GM19324 (cell line): ENCODE measurements at regions not wholly inside any gene's neighbourhood (a gene's known extent, or its start where the extent isn't known, plus 50 kb on each side); places are given as distances from the start of the nearest gene placed in this dataset.
"Not testable (repeated sequence)": the region's sequence is repeated elsewhere in the genome, so short reads cannot be mapped to it uniquely, and the experiment has no call there.

Experiments used
- ATAC-seq: cut with Tn5 transposase; IDR thresholded peaks from one replicate; pipeline ENCODE4 v1.9.1; 2021; ENCODE audit warnings: mild to moderate bottlenecking, moderate library complexity; ENCODE audit not compliant: unreplicated experiment, low FRiP score

DNA sequence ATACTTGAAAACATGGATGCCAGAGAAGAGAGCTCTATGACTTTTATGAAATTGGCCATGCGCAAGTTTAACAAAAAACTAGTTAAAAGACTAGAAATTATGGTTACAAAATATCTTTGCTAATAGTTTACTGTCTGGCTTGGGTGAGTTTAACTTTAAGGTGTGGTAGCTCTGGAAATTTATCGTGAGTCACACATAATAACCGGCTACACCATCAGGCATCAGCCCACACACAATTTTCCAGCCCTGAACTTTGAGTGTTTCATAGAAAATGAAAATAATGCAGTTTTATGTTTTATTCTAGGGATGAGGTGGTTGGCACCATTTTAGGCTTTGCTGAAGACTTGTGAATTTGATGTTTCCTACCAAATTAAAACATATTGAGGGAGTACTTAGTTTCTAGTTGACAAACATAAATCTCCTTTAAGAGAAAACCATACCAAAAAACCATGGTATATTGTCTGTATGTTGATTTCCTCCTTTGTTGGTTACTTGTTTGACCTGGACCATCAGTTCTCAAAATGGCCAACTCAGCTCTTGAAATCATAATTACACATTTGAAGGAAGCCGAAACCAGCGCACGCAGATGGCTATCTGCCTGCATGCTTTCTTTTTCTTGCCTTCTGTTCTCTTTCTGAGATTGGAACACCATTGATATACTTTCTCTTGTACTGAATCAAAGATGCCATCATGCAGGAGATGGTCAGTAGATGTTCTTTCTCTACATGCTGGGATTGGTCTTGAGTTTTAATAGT, 125.1 kb downstream of the AKAP11 start:
- no peak for ATAC-seq

DNA sequence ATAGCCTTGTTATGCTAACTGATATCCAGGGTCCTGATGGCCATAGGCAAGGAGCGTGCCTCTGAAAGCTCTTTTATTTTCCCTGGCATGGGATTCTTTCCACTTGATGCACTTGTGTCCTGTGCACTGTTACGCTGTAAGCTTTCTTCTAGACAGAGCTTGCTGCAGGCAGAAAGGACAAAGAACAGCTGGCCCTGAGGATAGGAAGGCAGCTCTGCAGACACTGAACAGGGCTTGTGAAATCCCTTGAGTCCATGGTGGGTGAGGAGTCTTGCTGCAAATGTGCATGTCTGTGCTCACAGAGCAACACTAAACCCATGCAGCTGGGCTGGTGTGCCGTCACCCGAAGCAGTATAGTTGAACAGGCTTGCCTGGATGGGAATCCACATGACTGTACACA, 126.6 kb downstream of the AKAP11 start:
- no peak for ATAC-seq

GRCh38 chr13:42400188-42400833, 128.4 kb downstream of the AKAP11 start:
- ATAC-seq, result no peak

GRCh38 chr13:42401376-42401775, 129.4 kb downstream of the AKAP11 start:
- ATAC-seq, result no peak

DNA sequence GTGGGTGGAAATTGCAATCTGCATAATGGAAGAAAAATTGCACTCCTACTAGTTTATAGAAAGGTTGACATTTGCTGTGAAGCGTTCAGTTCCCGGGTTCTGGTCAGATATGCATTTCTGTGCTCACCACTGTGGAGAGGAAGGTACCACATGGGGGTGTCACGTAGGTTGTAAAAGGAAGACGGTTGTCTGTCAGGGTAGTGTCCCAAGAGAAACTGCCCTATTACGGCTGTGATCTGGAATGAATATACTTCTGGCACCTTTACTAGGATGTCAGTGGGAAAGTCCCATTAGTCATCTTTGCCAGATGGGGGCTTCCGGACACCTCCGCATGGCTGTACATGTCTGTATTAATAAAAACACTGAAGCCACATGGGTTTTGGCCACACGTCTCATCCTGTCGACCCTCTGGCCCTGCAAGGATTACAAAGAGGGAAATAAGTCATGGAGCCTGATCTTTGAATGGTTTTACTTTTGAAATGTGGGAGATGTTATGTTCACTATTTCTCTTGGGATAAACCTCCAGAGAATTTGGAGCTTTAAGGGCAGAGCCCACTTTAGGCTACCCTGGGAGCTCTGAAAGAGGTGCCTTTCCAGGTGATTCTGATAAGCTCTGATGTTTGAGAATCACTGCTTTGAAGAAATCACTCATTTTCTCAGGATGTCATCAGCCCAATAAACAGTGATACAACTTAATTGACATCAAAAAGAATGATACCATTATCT, 133.9 kb downstream of the AKAP11 start:
- peak; percentile 44 for ATAC-seq

DNA sequence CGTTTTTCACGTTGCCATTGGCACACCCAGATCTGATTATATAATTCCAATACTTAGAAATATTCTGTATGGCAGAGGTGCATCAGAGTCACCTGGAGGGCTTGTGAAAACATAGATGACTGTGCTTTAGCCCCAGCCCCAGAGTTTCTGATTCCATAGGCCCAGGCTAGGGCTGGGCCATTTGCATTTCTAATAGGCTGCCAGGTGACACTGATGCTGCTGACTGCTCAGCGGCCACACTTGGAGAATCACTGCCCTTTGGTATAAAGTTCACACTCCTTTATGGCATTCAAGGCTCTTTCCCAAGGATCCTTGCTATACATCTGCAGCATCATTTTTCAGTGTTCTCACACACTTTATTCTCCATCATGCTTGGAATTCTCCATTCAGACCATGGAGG, 137.1 kb downstream of the AKAP11 start:
- ATAC-seq, result no peak

DNA sequence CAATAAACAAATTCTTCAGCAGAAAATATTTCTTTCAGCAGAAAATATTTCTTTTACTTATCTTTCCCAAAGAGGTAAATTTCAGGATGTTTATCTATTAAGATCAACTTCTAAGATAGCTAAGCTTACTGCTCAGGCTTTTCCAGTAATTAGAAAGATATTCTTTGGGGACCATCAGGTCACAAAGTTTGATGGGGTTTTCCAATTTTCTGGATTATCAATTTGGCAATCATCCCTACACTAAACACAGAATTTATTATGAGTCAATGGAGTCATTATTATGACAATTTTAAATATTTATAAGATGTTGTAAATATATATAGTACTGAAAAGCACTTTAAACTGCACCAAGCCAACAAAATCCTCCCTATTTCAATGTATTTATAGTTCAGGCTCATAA, 137.6 kb downstream of the AKAP11 start:
- no peak for ATAC-seq

- ATAC-seq, result no peak
These were observed 141.0 kb downstream of the AKAP11 start for GRCh38 chr13:42412812-42413483.

DNA sequence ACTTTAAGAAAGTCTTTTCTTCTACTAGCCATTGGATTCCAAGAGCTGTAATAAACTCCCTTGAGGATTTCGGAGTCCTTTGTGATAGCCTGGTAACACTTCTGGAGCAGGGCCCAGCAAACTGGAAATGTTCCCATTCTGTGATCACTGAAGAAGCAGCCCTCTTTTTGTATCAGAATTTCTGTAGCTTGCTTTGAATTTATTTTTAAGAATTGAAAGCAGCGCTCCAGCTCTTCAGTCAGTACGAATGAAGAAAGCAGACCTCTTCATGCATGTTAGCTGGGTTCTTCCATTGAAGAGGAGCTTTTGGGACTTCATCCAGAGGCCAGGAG, 141.5 kb downstream of the AKAP11 start:
- ATAC-seq, result no peak

GRCh38 chr13:42417626-42418025, 145.7 kb downstream of the AKAP11 start:
- no peak for ATAC-seq

DNA sequence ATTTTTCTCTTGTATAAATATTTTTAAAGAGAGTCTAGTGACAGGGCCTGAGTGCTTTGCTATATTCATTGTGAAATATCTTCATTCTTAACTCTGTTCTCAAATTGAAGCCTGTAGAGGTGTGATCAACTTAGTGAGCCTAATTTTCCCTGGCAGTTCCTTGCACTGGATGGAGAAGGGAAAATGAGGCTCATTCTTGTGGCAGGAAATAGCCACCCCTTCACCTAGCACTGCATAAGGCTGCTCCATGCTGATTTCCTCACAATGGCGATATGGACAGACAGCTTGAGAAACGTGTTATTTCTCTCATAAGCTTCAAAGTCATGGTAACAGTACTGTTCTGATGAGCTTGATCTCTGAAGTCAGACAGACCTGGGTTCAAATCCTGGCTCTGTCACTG, 146.2 kb downstream of the AKAP11 start:
- no peak for ATAC-seq

DNA sequence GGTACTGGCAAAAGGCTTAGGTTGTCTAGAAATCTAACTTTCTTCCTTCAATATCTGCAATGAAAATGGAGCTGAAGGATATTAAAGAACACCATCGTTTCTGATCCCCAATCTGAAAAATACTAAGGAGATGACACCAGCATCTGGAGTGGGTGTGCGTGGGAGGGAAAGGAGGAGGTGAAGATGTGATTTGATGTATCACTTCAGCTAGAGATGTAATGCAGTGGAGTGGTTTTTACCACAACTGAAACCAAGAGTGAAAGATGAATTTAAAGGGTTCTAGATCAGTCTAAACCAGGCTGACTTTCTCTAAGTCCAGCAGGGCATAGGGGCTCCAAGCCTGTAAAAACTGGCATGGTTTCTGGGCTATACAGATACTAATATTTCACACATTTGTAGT, 148.4 kb downstream of the AKAP11 start:
- ATAC-seq, result no peak

DNA sequence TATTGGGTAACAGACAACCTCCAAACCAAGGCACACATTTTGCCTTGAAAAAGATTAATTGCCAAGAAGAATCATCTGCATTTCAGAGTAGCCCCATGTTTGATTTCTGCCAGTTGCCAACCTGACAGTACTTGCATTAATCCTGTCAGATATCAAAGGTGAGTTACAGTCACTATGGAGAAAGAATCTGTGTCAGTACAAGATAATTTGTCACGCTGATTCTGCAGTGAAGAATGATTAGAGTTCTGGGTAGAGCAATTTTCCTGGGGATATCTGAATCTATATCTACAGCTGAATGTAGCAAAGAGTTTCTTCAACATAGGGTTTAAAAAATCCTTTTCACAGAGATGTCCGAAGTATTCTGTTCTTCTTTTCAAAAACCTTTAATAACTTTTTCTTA, 150.7 kb downstream of the AKAP11 start:
- ATAC-seq, result no peak

GRCh38 chr13:42424182-42424581, 149.8 kb upstream of the TNFSF11 start:
- ATAC-seq, result no peak

DNA sequence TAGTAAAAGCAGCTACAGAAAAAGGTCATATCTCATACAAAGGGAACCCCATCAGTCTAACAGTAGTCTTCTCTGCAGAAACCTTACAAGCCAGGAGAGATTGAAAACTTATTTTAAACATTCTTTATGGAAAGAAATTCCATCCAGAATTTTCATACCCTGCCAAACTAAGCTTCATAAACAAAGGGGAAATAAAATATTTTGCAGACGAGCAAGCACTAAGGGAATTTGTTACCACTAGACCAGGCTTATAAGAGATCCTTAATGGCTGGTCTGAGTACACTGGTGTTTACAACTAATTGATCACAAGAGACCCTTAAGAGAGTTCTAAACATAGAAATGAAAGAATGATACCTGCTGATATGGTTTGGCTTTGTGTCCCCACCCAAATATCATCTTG, 128.6 kb upstream of the TNFSF11 start:
- ATAC-seq, result no peak

- not testable (repeated sequence) for ATAC-seq
These were observed 127.4 kb upstream of the TNFSF11 start for GRCh38 chr13:42446597-42446996.

DNA sequence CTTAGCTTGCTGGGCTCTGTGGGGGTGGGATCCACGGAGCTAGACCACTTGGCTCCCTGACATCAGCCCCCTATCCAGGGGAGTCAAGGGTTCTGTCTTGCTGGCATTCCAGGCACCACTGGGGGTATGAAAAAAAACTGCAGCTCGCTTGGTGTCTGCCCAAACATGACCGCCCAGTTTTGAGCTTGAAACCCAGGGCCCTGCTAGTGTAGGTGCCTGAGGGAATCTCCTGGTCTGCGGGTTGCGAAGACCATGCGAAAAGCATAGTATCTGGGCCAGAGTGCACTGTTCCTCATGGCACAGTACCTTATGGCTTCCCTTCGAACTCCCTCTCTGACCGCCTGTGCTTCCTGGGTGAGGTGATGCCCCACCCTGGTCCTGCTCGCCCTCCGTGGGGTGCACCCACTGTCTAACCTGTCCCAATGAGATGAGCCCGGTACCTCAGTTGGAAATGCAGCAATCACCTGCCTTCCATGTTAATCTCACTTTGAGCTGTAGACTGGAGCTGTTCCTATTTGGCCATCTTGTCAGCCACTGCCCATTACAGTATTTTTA, 120.8 kb upstream of the TNFSF11 start:
- ATAC-seq, result no peak

GRCh38 chr13:42454749-42455148, 119.2 kb upstream of the TNFSF11 start:
- ATAC-seq, result no peak

GRCh38 chr13:42458193-42458592, 115.8 kb upstream of the TNFSF11 start:
- no peak for ATAC-seq

DNA sequence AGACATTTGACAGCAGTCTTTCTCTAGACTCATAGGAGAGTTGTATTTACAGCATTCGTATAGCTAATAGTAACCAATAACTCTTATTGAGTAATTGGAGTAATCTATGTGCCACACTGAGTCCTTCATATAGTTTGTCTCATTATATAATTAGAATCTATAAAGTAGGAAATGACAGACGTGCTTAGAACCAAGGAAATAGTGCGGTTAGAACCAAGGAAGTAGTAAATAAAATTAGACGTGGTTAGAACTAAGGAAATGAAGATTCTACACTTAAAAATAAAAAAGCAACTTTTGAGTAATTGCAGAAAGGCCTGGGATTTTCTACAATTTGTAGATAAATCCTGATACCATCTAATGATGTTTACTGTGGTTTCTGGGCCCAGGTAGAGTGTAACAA, 107.8 kb upstream of the TNFSF11 start:
- ATAC-seq, result no peak

DNA sequence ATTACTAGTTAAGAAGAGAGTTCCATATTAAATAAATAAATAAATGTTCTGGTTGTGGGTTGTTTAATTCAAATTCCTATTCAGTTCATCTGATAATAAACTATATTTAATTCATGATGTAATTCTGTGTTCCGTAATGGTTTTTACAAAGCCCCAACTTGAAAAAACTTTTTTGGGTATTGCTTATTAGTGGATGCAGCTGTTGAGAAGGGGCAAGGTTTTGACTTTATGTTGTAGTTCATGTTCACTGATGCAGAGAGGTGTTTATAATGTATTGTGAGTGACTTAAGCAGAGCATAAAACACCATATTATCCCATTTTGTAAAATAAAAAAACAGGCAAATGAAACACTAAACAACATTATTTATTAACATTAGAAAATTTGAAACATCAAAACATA, 107.3 kb upstream of the TNFSF11 start:
- no peak for ATAC-seq
